ENCODE measurements at regions not wholly inside any gene's neighbourhood (a gene's known extent, or its start where the extent isn't known, plus 50 kb on each side); places are given as distances from the start of the nearest gene placed in this dataset.

GRCh38 chr4:145283909-145284308 lies 103.5 kb upstream of the OTUD4 start:
- Histone ChIP-seq H4K20me1 (ENCODE audit: insufficient read depth, poor library complexity, severe bottlenecking) (no peaks in the 10 kb centered on the region), H3K36me3 (replicated peaks; ENCODE audit: insufficient read depth, low read depth) (no peaks in the 10 kb centered on the region), H3K4me2 (no peak overlapping the region), H3K27ac (no peak overlapping the region), H3K4me3 (no peak overlapping the region), H3K9me3 (ENCODE audit: low read depth) (no peaks in the 10 kb centered on the region), H3K27me3 (no peaks in the 10 kb centered on the region), H3K79me2 (no peaks in the 10 kb centered on the region), H2AFZ (no peak overlapping the region), H3K4me1 (ENCODE audit: insufficient read depth) (peaks cover 7% of the 10 kb centered on the region), H3K9me2 (replicated peaks; ENCODE audit: insufficient read depth) (no peaks in the 10 kb centered on the region)
- DNase-seq (ENCODE audit: low spot score) = no peak
- TF ChIP-seq EZH2 (IDR thresholded peaks at IDR 0.05; ENCODE audit: borderline replicate concordance) = no peak
- TF ChIP-seq CTCF (IDR thresholded peaks at IDR 0.05; ENCODE audit: poor library complexity) = no peak
- WGBS (ENCODE audit: low lambda C conversion rate, missing lambda C conversion rate) = 87% methylated on average over 2 of the region's 2 CpGs

GRCh38 chr4:145281951-145282350 lies 101.6 kb upstream of the OTUD4 start:
- H3K9me2 ChIP-seq (replicated peaks; ENCODE audit: insufficient read depth) = no peaks in the 10 kb centered on the region
- DNase-seq (ENCODE audit: low spot score) = no peak
- H3K4me1 ChIP-seq (ENCODE audit: insufficient read depth) = peaks cover 15% of the 10 kb centered on the region
- H4K20me1 ChIP-seq (ENCODE audit: insufficient read depth, poor library complexity, severe bottlenecking) = no peaks in the 10 kb centered on the region
- no peak overlapping the region for H3K4me3 ChIP-seq
- no peaks in the 10 kb centered on the region for H3K27me3 ChIP-seq
- H3K9me3 ChIP-seq (ENCODE audit: low read depth) = no peaks in the 10 kb centered on the region
- H3K79me2 ChIP-seq = no peaks in the 10 kb centered on the region
- no peaks in the 10 kb centered on the region for H3K36me3 ChIP-seq (replicated peaks; ENCODE audit: insufficient read depth, low read depth)
- no peak overlapping the region for H2AFZ ChIP-seq
- TF ChIP-seq EZH2 (IDR thresholded peaks at IDR 0.05; ENCODE audit: borderline replicate concordance) (no peak), EZH2phosphoT487 (IDR thresholded peaks at IDR 0.05; ENCODE audit: low read depth, severe bottlenecking, unreplicated experiment) (no peak), CTCF (IDR thresholded peaks at IDR 0.05; ENCODE audit: poor library complexity) (no peak)
- no peak overlapping the region for H3K27ac ChIP-seq
- WGBS (ENCODE audit: low lambda C conversion rate, missing lambda C conversion rate) = 89% methylated on average over 1 of the region's 1 CpG
- no peak overlapping the region for H3K4me2 ChIP-seq

GRCh38 chr4:145281224-145281623 lies 100.8 kb upstream of the OTUD4 start:
- H3K27me3 ChIP-seq = no peaks in the 10 kb centered on the region
- H3K27ac ChIP-seq = no peak overlapping the region
- H2AFZ ChIP-seq = no peak overlapping the region
- no peaks in the 10 kb centered on the region for H4K20me1 ChIP-seq (ENCODE audit: insufficient read depth, poor library complexity, severe bottlenecking)
- no peaks in the 10 kb centered on the region for H3K79me2 ChIP-seq
- no peaks in the 10 kb centered on the region for H3K9me3 ChIP-seq (ENCODE audit: low read depth)
- H3K4me2 ChIP-seq = no peak overlapping the region
- WGBS (ENCODE audit: low lambda C conversion rate, missing lambda C conversion rate) = 92% methylated on average over 9 of the region's 9 CpGs
- no peak overlapping the region for H3K4me3 ChIP-seq
- peaks cover 18% of the 10 kb centered on the region for H3K4me1 ChIP-seq (ENCODE audit: insufficient read depth)
- TF ChIP-seq EZH2phosphoT487 (IDR thresholded peaks at IDR 0.05; ENCODE audit: low read depth, severe bottlenecking, unreplicated experiment) (no peak), EZH2 (IDR thresholded peaks at IDR 0.05; ENCODE audit: borderline replicate concordance) (no peak), CTCF (IDR thresholded peaks at IDR 0.05; ENCODE audit: poor library complexity) (no peak)
- no peaks in the 10 kb centered on the region for H3K36me3 ChIP-seq (replicated peaks; ENCODE audit: insufficient read depth, low read depth)
- DNase-seq (ENCODE audit: low spot score) = no peak
- H3K9me2 ChIP-seq (replicated peaks; ENCODE audit: insufficient read depth) = no peaks in the 10 kb centered on the region

GRCh38 chr4:145280541-145280940 lies 100.2 kb upstream of the OTUD4 start:
- WGBS (ENCODE audit: low lambda C conversion rate, missing lambda C conversion rate) = 67% methylated on average over 3 of the region's 3 CpGs
- Histone ChIP-seq H3K36me3 (replicated peaks; ENCODE audit: insufficient read depth, low read depth) (no peaks in the 10 kb centered on the region), H3K4me3 (no peak overlapping the region), H3K27me3 (no peaks in the 10 kb centered on the region), H3K27ac (no peak overlapping the region), H3K9me2 (replicated peaks; ENCODE audit: insufficient read depth) (no peaks in the 10 kb centered on the region), H3K9me3 (ENCODE audit: low read depth) (no peaks in the 10 kb centered on the region), H2AFZ (no peak overlapping the region), H3K79me2 (no peaks in the 10 kb centered on the region), H3K4me2 (no peak overlapping the region), H3K4me1 (ENCODE audit: insufficient read depth) (peaks cover 20% of the 10 kb centered on the region), H4K20me1 (ENCODE audit: insufficient read depth, poor library complexity, severe bottlenecking) (no peaks in the 10 kb centered on the region)
- TF ChIP-seq EZH2 (IDR thresholded peaks at IDR 0.05; ENCODE audit: borderline replicate concordance) (no peak), EZH2phosphoT487 (IDR thresholded peaks at IDR 0.05; ENCODE audit: low read depth, severe bottlenecking, unreplicated experiment) (no peak), CTCF (IDR thresholded peaks at IDR 0.05; ENCODE audit: poor library complexity) (no peak)
- no peak for DNase-seq (ENCODE audit: low spot score)

Measured in hepatocyte (in vitro differentiated cells).